GM21528 (cell line): ENCODE measurements at regions not wholly inside any gene's neighbourhood (a gene's known extent, or its start where the extent isn't known, plus 50 kb on each side); places are given as distances from the start of the nearest gene placed in this dataset.

Experiments used
- ATAC-seq: cut with Tn5 transposase; IDR thresholded peaks from one replicate; pipeline ENCODE4 v1.9.1; 2021; ENCODE audit warnings: mild to moderate bottlenecking, moderate library complexity; ENCODE audit not compliant: unreplicated experiment, low FRiP score

DNA sequence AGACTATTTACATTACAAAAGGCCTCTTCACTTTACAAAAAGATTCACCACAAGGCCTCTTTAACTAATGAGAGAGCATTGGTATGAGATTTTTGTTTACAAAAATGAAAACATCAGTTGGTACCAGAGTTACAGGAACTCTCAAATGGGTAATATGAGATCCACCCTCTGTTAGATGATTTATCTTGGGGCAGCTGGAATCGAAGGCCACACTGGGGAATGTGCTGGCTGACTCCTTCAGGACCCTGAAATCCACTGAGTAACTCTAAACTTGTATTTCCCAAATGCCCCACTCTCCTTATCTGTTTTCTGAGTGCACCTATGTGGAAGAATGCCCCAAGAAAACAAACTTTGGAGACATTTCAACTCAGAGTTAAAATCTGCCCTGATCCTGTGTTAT, 232.9 kb upstream of the F9 start:
- ATAC-seq, result no peak

DNA sequence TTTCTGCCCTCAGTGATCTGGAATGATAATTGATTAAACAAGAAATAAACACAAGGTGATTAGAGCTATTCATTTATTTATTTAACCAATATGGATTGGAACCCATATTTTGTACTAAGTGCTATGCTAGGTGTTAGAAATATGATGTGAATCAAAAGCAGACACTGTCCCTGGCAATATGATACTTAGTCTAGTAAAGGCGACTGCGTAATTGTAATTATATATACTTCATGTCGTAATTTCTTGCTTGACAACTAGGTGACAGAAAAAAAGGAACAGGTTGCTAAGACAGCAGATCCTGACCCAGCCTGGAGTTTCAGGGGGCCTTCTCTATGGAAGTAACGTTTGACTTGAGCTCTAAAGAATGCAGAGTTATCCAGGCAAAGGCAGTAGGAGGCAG, 236.5 kb upstream of the F9 start:
- ATAC-seq, result no peak

DNA sequence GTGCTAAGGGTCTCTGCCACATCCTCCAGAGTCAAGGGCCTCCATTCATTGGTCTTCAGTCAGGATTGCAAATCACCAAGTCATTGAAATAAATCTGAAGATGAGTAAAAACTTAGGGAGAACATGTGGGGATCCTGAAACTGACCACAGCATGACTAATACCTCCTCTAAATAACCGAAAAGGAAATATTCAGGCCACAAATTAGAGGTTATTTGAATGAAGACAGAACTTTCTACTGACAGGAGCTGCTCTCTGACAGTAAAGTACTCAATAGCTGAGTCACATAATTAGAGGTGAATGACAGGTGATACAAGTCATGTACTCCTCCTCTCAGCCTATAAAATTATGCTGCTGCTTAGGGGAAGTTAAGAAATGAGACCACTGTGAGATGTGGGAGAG, 240.2 kb upstream of the F9 start:
- no peak for ATAC-seq

DNA sequence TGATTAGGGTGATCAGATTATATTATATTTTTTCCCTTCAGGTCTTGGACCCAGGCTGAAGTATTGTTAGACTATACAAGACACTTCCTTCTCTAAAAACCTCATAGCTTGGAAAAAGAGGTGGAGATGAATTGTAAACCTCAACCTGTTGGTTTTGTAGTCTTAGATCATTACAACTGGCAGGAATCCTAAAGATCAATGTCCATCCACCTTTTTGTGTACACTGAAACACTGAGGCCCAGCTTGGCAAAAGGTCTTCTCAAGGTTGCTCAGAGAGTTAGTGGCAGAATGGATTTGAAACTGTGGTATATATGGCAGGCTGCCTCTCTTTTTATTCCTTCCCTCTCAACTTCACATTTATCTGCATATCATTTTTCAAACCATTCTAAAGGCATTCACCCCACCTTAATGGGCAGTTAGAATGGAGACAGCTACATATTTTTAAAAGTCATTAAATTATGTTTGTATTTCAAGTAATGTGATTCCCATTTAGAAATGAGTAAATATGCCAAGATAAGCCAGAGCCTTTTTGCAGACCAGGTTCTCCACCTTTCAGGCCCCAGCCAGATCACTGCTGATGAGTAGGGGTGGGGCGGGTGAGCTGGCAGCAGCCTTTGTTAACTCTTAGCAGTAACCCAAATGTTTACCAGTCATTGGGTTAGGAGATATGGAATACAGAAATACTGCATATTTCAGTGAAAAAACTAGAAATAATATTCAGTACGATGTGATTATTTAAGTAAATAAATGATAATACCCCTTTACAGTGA, 243.2 kb upstream of the F9 start:
- no peak for ATAC-seq

DNA sequence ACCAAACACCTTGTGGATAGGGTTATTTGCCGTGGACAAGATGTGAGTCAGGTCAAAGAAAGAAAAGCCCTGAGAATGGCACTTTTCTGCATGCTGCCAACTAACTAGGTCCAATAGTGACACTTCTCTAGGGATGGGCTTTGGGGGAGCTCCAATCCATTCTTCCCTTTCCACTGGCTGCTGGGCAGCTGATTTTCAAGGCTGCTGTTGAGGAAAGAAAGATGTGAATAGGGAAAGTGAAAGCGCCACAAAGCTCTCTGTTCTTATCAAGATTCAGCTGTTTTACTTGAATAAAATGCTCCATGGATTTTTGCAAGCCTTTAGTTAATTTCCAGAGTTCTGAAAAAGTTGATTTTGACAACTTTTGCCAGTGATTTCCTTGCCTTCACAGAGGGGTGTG, 244.2 kb upstream of the F9 start:
- no peak for ATAC-seq

DNA sequence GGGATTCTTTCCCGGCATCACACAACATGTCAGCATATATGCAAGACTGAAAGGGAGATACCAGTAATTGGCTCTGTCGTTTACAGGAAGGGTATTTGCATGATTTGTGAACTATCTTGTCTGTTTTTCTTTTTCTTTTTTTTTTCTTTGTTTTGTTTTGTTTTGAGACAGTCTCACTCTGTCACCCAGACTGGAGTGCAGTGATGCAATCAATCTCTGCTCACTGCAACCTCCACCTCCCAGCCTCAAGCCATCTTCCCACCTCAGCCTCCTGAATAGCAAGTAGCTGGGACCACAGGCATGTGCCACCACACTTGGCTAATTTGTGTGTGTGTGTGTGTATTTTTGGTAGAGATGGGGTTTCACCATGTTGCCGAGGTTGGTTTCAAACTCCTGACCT, 262.7 kb upstream of the F9 start:
- no peak for ATAC-seq

DNA sequence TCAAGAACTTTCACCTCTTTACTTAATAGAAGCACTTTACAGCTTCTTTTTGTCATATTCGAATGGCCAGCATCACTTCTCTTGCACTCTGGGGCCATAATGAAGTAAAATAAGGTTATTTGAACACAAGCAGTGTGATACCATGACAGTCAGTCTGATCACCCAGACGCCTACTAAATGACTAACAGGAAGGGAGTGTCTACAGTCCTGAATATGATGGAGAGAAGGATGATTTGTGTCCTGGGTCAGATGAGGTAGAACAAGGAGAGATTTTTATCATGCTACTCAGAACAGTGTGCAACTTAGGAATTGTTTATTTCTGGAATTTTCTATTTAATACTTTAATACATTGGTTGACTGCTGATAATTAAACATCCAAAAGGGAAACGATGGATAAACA, 284.2 kb upstream of the F9 start:
- ATAC-seq, result no peak

DNA sequence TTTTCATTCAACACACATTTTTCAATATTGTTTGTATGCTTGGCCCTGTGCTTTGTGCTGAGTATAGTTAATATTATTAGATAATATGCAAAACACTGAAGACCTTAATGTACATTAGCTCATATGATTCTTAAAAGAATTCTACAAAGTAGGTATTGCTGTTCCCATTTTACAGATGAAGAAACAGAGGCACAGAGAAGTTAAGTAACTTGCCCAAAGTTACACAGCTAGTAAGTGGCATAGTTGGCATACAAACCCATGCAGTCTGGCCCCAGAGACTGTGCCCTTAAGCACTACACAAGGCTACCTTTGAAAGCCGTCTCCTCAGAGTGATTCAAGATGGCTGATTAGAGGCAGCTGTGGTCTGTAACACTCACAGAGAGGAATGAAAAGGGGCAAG, 293.4 kb upstream of the F9 start:
- no peak for ATAC-seq

DNA sequence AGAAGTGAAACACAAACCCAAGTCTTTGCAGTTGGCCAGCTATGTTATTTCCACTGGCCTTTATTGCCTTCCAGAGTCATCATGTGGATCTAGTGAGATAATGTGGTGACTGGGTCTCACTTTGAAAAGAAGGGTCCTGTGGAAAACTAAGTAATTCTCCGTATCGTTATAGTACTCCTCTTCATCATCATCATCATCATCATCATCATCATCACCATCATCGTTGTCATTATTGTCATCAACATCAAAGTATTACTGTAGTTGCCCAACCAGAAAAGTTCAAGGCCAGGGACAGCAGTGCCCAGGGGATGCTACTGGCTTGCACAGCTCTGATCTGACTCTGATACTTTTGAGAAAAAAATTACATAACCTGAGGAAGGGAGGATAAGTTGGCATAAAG, 295.6 kb upstream of the F9 start:
- no peak for ATAC-seq

DNA sequence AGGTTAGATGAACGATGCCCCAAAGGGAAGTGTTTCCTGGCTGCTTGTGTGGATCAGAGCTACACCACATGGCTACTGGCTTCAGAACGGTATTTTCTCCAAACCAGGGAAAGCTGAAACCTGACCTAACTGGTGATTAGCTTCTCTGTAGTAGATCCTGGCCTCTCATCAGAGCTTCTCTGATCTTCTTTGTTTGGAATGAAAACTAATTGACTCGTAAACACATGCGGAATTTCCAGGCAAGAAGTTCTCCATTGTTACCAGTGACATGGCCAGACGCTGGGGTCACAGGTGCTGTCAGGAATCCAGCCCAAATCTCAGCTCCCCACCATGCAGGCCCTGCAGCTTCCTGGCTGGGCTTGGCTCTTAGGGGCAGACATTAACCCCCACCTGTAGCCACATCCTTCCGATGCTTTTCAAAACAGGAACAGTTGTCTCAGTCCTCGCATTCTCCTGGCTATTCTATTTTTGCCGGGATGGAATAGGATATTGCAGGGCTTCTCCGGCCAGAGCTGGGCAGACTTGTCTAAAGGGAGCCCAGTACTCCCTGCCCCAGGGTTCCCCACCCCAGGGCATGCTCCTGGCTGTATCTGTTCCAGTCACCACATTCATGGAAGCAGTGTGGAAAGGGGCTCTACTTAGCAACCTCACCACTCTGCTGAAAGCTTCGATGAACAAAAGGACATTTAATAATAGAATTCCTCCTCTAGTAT, 305.4 kb upstream of the F9 start:
- no peak for ATAC-seq

DNA sequence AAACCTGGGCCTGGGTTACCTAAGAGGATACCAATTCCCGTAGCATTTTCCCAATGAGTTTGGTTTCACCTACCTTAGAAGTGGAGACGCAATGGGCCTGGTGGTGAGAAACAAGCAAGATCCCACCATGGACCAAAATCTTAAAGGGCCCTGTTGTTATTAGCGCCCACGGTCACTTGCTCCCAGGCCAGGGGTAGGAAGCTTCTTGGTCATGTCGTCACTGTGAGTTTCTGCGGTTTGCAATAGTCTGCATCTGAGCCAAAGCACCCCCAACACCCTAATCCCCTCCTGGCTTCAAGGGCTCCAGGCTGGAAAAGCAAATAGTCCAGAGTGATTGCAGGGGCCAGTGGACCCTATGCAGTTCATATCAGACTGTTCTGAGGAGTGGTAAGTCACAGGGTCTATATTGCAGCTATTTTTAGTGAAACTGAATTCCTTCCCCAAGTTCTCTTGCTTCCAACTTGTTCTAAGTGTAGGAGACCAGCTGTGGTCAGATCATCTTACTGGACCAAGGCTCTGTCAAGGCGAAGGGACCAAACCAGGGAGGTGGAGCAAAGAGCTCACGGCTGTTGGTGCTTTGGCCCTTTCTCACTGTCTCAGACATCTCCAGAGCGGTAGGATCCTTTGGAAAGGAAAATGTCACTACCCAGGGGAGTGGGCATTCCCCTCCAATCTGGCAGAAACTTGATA, 307.9 kb upstream of the F9 start:
- ATAC-seq, result no peak

DNA sequence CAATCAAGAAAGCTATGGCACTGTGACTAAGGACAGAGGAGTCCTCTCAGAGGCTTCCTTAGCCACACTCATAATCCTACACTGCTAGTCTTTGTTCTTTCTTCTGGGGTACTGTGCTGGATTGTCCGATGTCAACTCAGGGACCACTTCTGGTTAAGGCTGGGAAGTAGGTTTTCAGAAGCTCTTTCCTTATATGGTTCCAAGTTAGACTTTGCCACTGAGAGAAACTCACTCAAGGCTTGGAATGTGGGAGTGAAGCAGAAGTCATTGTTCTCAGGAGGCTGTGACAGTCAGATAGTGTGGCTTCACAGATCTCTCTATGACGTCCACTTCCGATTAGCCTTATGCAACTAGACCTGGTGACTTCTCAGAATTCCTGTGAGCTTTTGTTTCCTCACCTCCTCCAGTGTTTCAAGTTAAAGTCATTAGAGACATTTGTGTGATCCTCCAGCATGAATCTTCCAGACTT, 317.3 kb upstream of the F9 start:
- ATAC-seq, result no peak

DNA sequence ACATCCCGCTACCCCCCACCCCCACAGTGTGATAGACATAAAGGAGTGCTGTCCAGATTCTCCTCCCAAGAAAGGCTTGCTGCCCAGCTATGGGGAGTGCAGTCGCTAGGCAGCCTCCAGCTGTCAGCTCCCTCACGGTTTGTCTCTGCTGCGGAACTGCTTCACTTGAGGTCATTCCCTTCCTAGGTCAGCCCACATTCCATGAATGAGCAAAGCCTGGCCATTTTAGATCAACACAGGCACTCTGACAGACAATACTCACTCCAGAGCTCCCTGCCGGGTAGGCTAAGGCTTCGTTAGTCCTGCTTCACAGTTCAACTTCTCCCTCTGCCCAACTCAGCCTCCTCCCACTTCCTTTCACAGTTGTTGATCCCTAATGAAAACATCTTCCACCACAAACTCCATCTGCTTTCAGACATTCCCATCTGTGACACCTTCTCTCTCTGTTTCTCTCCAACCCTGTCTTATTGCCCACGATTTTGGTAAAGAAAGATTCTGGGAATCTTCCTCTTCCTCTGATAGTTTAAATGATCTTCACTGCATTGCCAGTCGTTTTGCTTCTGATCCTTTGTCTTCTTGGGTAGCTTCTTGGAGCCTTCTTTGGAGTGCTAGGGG, 318.9 kb upstream of the F9 start:
- ATAC-seq, result no peak

DNA sequence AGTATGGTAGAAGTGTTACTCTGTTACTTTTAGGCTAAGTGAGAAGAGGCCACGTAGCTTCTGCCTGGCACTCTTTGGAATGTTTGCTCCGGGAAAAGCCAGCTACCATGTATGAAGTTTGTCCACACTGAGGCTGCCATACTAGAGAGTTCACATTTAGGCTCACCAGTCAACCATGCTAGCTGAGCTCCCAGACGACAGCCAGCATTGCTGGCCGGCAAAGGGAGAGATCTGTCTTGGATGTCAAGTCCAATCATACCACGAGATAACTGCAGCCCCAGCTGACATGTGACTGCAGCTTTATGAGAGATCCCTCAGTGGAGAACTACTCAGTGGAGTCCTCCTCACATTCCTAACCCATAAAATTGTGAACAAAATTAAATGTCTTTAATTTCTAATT, 321.2 kb upstream of the F9 start:
- ATAC-seq, result no peak

DNA sequence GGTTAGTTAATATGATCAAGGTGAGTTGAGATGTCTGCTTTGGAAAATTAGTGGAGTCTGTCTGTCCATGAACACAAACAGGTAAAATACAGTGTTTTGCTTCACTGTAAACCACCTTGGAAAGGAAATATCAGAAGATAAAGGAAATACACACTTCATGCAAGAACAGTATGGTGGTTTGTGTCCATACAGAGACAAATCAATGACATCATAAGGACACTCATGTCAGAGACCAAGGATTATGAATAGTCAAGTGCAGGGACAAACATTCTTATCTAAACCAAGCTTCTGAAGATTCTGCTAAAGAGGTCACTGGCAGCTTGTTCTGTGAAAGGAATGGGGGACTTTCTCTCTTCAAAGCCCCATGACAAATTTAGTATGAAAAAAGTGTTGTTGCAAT, 322.9 kb upstream of the F9 start:
- no peak for ATAC-seq

DNA sequence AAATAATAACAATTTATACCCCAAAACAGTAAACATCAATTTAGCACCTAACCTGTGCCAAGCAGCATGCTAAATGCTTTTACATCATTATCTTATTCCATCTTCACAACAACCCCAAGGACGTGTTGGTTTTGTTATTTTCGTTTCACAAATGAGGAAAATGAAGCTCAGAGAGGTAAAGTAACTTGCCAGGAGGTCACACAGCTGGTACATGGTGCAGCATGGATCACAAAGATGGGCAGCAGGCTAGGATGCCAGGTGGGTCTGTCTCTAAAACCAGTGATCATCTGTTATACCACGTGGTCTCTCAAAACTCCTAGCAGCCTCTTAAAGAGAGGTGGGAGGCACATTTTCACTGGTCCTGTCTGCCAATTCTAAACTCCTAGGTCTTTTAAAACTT, 323.6 kb upstream of the F9 start:
- no peak for ATAC-seq

DNA sequence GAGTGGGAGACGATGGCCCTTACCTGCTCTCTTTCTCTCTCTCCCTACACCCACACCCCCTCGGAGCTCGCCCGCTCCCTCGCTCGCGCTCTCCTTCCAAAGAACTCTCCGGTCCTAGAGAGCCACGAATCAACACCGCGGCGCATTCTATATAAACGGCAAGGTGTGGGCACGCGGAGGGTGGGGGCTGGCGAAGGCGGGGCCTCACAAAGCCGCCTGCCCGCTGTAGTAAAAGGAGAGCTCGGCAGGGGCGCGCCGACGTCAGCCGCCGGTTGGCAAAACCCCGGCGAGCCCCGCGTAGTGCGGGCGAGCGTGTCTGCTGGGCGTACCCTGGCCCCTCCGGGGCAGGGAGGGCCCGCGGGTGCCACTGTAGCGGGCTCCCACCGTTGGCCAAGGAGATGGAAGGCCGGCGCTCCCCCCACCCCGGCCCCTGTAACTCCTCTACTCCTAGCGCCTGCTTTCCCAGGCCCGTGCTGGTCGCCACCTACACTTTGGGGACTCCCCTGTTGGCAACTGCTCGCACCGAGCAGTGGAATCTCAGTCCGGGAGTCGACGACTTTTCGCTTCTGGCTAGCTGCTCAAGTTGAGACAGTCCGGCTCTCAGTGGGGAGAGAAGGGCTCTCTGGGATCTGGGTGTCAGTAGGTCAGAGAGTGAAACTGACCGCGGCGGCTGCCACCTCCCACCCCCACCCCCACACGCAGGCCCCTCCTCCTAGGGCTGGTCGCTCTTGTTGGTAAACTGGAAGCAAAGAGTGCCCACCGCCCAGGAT, 325.5 kb upstream of the F9 start:
- no peak for ATAC-seq

DNA sequence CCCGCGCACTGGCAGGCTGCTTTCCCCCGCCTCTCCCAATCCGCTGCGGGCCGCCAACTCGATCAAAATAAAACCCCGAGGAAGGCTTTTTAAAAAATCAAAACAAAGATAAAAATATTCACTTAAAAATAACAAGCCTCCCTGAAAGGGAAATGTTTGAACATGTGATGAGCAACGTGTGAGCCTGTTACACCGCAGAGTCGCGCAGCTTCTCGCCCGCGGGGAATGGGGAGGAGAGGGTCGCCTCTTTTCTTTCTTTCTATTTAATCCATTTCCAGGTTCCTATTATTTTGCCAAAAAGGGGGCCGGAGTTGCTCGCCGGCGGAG, 326.0 kb upstream of the F9 start:
- no peak for ATAC-seq

DNA sequence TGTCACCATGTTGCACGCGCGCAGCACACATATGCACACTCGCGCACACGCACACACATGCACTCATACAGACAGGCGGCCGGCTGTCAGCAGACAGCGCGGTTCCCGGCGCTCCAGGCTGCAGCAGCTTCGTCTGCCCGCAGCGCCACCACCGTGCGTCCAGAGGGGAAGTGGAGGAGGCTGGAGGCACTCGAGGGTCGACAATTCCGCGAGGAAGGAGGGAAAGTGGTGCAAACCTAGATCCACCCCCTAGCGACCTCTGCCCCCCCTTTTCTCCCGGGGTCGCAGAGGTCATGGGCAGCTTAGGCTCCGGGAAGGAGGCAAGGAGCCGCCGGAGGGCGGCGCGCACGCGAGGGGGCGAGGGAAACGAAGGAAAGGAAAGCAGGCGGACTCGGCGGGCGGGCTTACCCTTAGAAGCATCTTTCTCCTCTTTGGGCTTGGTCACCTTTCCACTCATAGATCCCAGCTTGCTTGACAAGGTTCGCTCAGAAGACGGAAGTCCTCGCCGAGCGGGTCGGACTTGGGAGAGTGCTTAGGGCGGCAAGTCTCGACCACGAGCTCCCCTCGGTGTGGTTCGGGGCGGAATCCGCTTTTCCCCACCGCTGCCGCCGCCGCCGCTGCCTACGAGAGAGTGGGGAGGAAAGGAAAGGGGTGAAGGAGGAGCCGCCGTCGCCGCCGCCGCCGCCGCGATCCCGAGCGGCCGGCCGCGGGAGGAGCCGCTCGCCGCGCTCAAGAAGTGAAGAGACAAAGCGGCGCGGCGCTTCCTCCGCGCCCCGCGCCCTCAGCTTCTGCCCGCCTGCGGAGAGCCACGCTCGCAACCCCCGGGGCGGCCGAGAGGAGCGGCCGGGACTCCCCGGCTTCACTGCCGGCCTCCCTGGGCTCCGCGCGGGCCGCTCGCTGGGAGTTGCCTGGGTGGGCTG, 326.6 kb upstream of the F9 start:
- ATAC-seq, result no peak
